ENCODE measurements at regions not wholly inside any gene's neighbourhood (a gene's known extent, or its start where the extent isn't known, plus 50 kb on each side); places are given as distances from the start of the nearest gene placed in this dataset.

- DNase-seq (no peak), ATAC-seq (ENCODE audit: low FRiP score in 2 of 2) (no peak)
- H3K4me3 ChIP-seq = no peak overlapping the region
- H3K36me3 ChIP-seq = no peaks in the 10 kb centered on the region
- peaks cover 0 to 6% (median 2%) of the 10 kb centered on the region in 4 donors for H3K9me3 ChIP-seq
- H3K27ac ChIP-seq = no peak overlapping the region
- WGBS, 2 donors = 66 to 71% methylated on average over 6 of the region's 6 CpGs
- TF ChIP-seq, protein P1, sequence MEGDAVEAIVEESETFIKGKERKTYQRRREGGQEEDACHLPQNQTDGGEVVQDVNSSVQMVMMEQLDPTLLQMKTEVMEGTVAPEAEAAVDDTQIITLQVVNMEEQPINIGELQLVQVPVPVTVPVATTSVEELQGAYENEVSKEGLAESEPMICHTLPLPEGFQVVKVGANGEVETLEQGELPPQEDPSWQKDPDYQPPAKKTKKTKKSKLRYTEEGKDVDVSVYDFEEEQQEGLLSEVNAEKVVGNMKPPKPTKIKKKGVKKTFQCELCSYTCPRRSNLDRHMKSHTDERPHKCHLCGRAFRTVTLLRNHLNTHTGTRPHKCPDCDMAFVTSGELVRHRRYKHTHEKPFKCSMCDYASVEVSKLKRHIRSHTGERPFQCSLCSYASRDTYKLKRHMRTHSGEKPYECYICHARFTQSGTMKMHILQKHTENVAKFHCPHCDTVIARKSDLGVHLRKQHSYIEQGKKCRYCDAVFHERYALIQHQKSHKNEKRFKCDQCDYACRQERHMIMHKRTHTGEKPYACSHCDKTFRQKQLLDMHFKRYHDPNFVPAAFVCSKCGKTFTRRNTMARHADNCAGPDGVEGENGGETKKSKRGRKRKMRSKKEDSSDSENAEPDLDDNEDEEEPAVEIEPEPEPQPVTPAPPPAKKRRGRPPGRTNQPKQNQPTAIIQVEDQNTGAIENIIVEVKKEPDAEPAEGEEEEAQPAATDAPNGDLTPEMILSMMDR (IDR thresholded peaks at IDR 0.05) = no peak
- TF ChIP-seq POLR2AphosphoS5 (IDR thresholded peaks at IDR 0.05) (no peak), POLR2A (IDR thresholded peaks at IDR 0.05) (no peak), EP300 (IDR thresholded peaks at IDR 0.05) (no peak)
- peaks cover 0 to 3% (median 0%) of the 10 kb centered on the region in 4 donors for H3K4me1 ChIP-seq
- no peaks in the 10 kb centered on the region for H3K27me3 ChIP-seq
Measured at GRCh38 chr12:116392061-116392460, 114.6 kb upstream of the MED13L start.

GRCh38 chr12:116393255-116393654 lies 115.8 kb upstream of the MED13L start:
- peaks cover 0 to 3% (median 0%) of the 10 kb centered on the region in 4 donors for H3K4me1 ChIP-seq
- no peak overlapping the region for H3K4me3 ChIP-seq
- H3K27ac ChIP-seq = no peak overlapping the region
- DNase-seq (no peak), ATAC-seq (ENCODE audit: low FRiP score in 2 of 2) (no peak)
- TF ChIP-seq, protein P1 (IDR thresholded peaks at IDR 0.05) = no peak
- TF ChIP-seq POLR2AphosphoS5 (IDR thresholded peaks at IDR 0.05) = no peak
- no peak for TF ChIP-seq POLR2A (IDR thresholded peaks at IDR 0.05)
- TF ChIP-seq EP300 (IDR thresholded peaks at IDR 0.05) = no peak
- H3K9me3 ChIP-seq = peaks cover 0 to 8% (median 4%) of the 10 kb centered on the region in 4 donors
- no peaks in the 10 kb centered on the region for H3K36me3 ChIP-seq
- no peaks in the 10 kb centered on the region for H3K27me3 ChIP-seq
- WGBS, 2 donors = 59 to 71% methylated on average over 10 of the region's 10 CpGs

- TF ChIP-seq EP300 (IDR thresholded peaks at IDR 0.05) (no peak), POLR2A (IDR thresholded peaks at IDR 0.05) (no peak), POLR2AphosphoS5 (IDR thresholded peaks at IDR 0.05) (no peak)
- TF ChIP-seq, protein P1 (IDR thresholded peaks at IDR 0.05) = no peak
Measured at GRCh38 chr12:116393859-116394650, 116.6 kb upstream of the MED13L start.

DNA sequence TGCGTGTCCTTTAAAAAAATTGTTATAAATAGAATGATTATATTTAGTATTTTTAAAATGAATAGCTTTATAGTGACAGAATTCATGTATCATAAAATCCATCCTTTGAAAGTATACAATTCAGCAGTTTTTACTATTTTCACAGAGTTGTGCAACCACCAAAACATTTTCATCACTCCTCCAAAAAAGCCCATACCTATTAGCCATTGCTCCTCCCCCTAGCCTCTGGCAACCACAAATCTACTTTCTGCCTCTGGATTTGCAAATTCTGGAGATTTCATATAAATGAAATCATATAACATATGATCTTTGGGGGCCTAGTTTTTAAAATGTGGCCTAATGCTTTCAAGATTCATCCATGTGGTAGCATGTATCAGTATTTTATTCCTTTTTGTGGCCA lies 117.9 kb upstream of the MED13L start:
- Histone ChIP-seq H3K27ac (no peak overlapping the region), H3K36me3 (no peaks in the 10 kb centered on the region), H3K4me3 (no peak overlapping the region), H3K4me1 (no peaks in the 10 kb centered on the region), H3K27me3 (no peaks in the 10 kb centered on the region), H3K9me3 (peaks cover 0 to 11% (median 4%) of the 10 kb centered on the region in 4 donors)
- DNase-seq (no peak), ATAC-seq (ENCODE audit: low FRiP score in 2 of 2) (no peak)
- no peak for TF ChIP-seq POLR2AphosphoS5 (IDR thresholded peaks at IDR 0.05)
- TF ChIP-seq POLR2A (IDR thresholded peaks at IDR 0.05) = no peak
- no peak for TF ChIP-seq EP300 (IDR thresholded peaks at IDR 0.05)
- TF ChIP-seq, protein P1 (IDR thresholded peaks at IDR 0.05) = no peak
- 0% methylated on average over 1 of the region's 1 CpG for WGBS, 2 donors

More at GRCh38 chr12:116393859-116394650, 116.6 kb upstream of the MED13L start:
- Histone ChIP-seq H3K36me3 (no peaks in the 10 kb centered on the region), H3K27ac (no peak overlapping the region), H3K9me3 (peaks cover 0 to 11% (median 4%) of the 10 kb centered on the region in 4 donors), H3K4me1 (peaks cover 0 to under 1% (median 0%) of the 10 kb centered on the region in 4 donors), H3K4me3 (no peak overlapping the region), H3K27me3 (no peaks in the 10 kb centered on the region)
- 77 to 82% methylated on average over 14 of the region's 14 CpGs for WGBS, 2 donors
- ATAC-seq (ENCODE audit: low FRiP score in 2 of 2) = no peak
- DNase-seq = no peak

Data from upper lobe of left lung (tissue), 6 donors.